GM23338 (cell line): ENCODE measurements at regions not wholly inside any gene's neighbourhood (a gene's known extent, or its start where the extent isn't known, plus 50 kb on each side); places are given as distances from the start of the nearest gene placed in this dataset.

ENCODE experiments used
- ATAC-seq: fragments of 200-7000 bp; cut with Tn5 transposase; 3 replicates; pipeline ENCODE4 v1.9.1; 2020
- DNase-seq: peaks from one replicate; pipeline ENCODE4 v3.0.0-alpha.2; 2015; ENCODE audit warnings: low spot score
- H2AFZ ChIP-seq: fragments of 200-600 bp; sonication (generic); 2 replicates; pipeline ENCODE4 v1.8.0; 2016; ENCODE audit warnings: antibody characterized with exemption, mild to moderate bottlenecking, moderate library complexity
- H3F3A ChIP-seq: fragments of 200-600 bp; sonication (generic); replicated peaks from 2 replicates; pipeline ENCODE4 v1.8.0; 2017; ENCODE audit warnings: antibody characterized with exemption, mixed run types, low read depth
- H3K27ac ChIP-seq: fragments of 200-600 bp; sonication (generic); 2 replicates; pipeline ENCODE4 v1.6.1; 2016; ENCODE audit warnings: low read depth
- H3K27me3 ChIP-seq: fragments of 200-600 bp; sonication (generic); 2 replicates; pipeline ENCODE4 v1.8.0; 2016; ENCODE audit warnings: mild to moderate bottlenecking, mixed run types, moderate library complexity; ENCODE audit not compliant: insufficient read depth
- H3K36me3 ChIP-seq: fragments of 200-600 bp; sonication (generic); 2 replicates; pipeline ENCODE4 v1.8.0; 2016; ENCODE audit warnings: mild to moderate bottlenecking; ENCODE audit not compliant: insufficient read depth
- H3K4me1 ChIP-seq: fragments of 200-600 bp; sonication (generic); 2 replicates; pipeline ENCODE4 v1.8.0; 2016; ENCODE audit warnings: mild to moderate bottlenecking, moderate library complexity; ENCODE audit not compliant: insufficient read depth
- H3K4me2 ChIP-seq: fragments of 200-600 bp; sonication (generic); 2 replicates; pipeline ENCODE4 v1.7.1; 2017; ENCODE audit warnings: mixed run types
- H3K4me3 ChIP-seq: fragments of 200-600 bp; sonication (generic); 2 replicates; pipeline ENCODE4 v1.6.1; 2016; ENCODE audit warnings: mixed run types
- H3K79me2 ChIP-seq: fragments of 200-600 bp; sonication (generic); replicated peaks from 2 replicates; pipeline ENCODE4 v1.8.0; 2017; ENCODE audit warnings: mild to moderate bottlenecking; ENCODE audit not compliant: insufficient read depth
- H3K9me2 ChIP-seq: fragments of 200-600 bp; sonication (generic); 2 replicates; pipeline ENCODE4 v1.8.0; 2017; ENCODE audit not compliant: insufficient read depth
- H4K20me1 ChIP-seq: fragments of 200-600 bp; sonication (generic); replicated peaks from 2 replicates; pipeline ENCODE4 v1.8.0; 2017; ENCODE audit warnings: mild to moderate bottlenecking; ENCODE audit not compliant: insufficient read depth
- H3K27ac Mint-ChIP-seq: 2 replicates; pipeline ENCODE4 v1.8.0; 2020; ENCODE audit warnings: inconsistent platforms, mild to moderate bottlenecking, moderate library complexity, mixed read lengths
- H3K27me3 Mint-ChIP-seq: 3 replicates; pipeline ENCODE4 v1.8.0; 2022; ENCODE audit warnings: low read depth, mild to moderate bottlenecking, moderate library complexity, mixed read lengths, inconsistent platforms; ENCODE audit not compliant: insufficient read depth, poor library complexity
- H3K36me3 Mint-ChIP-seq: 3 replicates; pipeline ENCODE4 v1.8.0; 2021; ENCODE audit warnings: low read depth, mild to moderate bottlenecking, inconsistent platforms, moderate library complexity, mixed read lengths
- H3K4me1 Mint-ChIP-seq: 3 replicates; pipeline ENCODE4 v1.8.0; 2020; ENCODE audit warnings: mild to moderate bottlenecking, inconsistent platforms, mixed read lengths
- H3K4me3 Mint-ChIP-seq: 3 replicates; pipeline ENCODE4 v1.8.0; 2021; ENCODE audit warnings: moderate library complexity, mild to moderate bottlenecking, inconsistent platforms, mixed read lengths
- H3K9me3 Mint-ChIP-seq: 3 replicates; pipeline ENCODE4 v1.8.0; 2020; ENCODE audit warnings: moderate library complexity, mild to moderate bottlenecking, inconsistent platforms, mixed read lengths
- CREB1 ChIP-seq: fragments of 250-450 bp; sonication (Bioruptor Pico); IDR thresholded peaks from 2 replicates; pipeline ENCODE4 v1.5.0; 2020; ENCODE audit warnings: low read depth, mild to moderate bottlenecking, moderate library complexity
- CTCF ChIP-seq, 2 experiments: fragments of 200-600 bp in 1 of 2; sonication (generic) in 1 of 2; conservative IDR thresholded peaks; 2 replicates each; pipeline versions ENCODE4 v1.5.1 to v1.6.1; 2016 to 2017; ENCODE audit warnings: antibody characterized with exemption in 2 of 2, low read depth in 2 of 2, mild to moderate bottlenecking in 2 of 2, moderate library complexity in 1 of 2
- EZH2 ChIP-seq: fragments of 200-600 bp; sonication (generic); IDR thresholded peaks from one replicate; pipeline ENCODE4 v1.8.0; 2017; ENCODE audit warnings: antibody characterized with exemption, mild to moderate bottlenecking, low read depth; ENCODE audit not compliant: unreplicated experiment
- EZH2phosphoT487 ChIP-seq: fragments of 200-600 bp; sonication (generic); IDR thresholded peaks from one replicate; pipeline ENCODE4 v1.8.1; 2018; ENCODE audit warnings: antibody characterized with exemption; ENCODE audit not compliant: unreplicated experiment
- JUNB ChIP-seq: IDR thresholded peaks from one replicate; pipeline ENCODE4 v1.6.1; 2016; ENCODE audit warnings: antibody characterized with exemption; ENCODE audit not compliant: unreplicated experiment
- NANOG ChIP-seq: IDR thresholded peaks from 2 replicates; pipeline ENCODE4 v1.6.1; 2016; ENCODE audit warnings: antibody characterized with exemption, borderline replicate concordance
- POLR2AphosphoS5 ChIP-seq: IDR thresholded peaks from 2 replicates; pipeline ENCODE4 v1.6.1; 2016; ENCODE audit warnings: antibody characterized with exemption, low read depth
- STAT1 ChIP-seq: IDR thresholded peaks from one replicate; pipeline ENCODE4 v1.6.1; 2016; ENCODE audit warnings: antibody characterized with exemption; ENCODE audit not compliant: unreplicated experiment
- ZNF114 ChIP-seq: fragments of 250-450 bp; sonication (Bioruptor Pico); IDR thresholded peaks from 2 replicates; pipeline ENCODE4 v1.5.0; 2020; ENCODE audit warnings: mild to moderate bottlenecking, moderate library complexity
- ZNF331 ChIP-seq: fragments of 250-450 bp; sonication (Bioruptor Pico); IDR thresholded peaks from 2 replicates; pipeline ENCODE4 v1.5.0; 2020; ENCODE audit warnings: low read depth, mild to moderate bottlenecking, moderate library complexity
- ZNF462 ChIP-seq: fragments of 250-450 bp; sonication (Bioruptor Pico); IDR thresholded peaks from 2 replicates; pipeline ENCODE4 v1.5.0; 2020; ENCODE audit warnings: mild to moderate bottlenecking, moderate library complexity
- TF ChIP-seq, protein P1 (sequence below): IDR thresholded peaks from one replicate; pipeline ENCODE4 v1.6.1; 2018; ENCODE audit warnings: antibody characterized with exemption; ENCODE audit not compliant: unreplicated experiment
- TF ChIP-seq, protein P2 (sequence below): IDR thresholded peaks from 2 replicates; pipeline ENCODE4 v1.6.1; 2016; ENCODE audit warnings: antibody characterized with exemption

DNA sequence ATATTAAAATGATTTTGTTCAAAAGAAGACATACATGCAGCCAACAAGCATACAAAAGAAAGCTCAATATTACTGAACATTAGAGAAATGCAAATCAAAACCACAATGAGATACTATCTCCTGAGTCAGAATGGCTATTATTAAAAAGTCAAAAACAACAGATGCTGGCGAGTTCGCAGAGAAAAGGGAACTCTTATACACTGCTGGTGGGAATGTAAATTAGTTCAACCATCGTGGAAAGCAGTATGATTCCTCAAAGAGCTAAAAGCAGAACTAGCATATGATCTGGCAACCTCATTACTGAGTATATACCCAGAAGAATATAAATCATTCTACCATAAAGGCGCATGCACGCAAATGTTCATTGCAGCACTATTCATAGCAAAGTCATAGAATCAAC, 126.0 kb upstream of the HMCN1 start (continued):
- TF ChIP-seq ZNF331 (CRISPR knock-in tag) (no peak), CREB1 (CRISPR knock-in tag) (no peak), ZNF114 (CRISPR knock-in tag) (no peak)
- TF ChIP-seq, protein P1, sequence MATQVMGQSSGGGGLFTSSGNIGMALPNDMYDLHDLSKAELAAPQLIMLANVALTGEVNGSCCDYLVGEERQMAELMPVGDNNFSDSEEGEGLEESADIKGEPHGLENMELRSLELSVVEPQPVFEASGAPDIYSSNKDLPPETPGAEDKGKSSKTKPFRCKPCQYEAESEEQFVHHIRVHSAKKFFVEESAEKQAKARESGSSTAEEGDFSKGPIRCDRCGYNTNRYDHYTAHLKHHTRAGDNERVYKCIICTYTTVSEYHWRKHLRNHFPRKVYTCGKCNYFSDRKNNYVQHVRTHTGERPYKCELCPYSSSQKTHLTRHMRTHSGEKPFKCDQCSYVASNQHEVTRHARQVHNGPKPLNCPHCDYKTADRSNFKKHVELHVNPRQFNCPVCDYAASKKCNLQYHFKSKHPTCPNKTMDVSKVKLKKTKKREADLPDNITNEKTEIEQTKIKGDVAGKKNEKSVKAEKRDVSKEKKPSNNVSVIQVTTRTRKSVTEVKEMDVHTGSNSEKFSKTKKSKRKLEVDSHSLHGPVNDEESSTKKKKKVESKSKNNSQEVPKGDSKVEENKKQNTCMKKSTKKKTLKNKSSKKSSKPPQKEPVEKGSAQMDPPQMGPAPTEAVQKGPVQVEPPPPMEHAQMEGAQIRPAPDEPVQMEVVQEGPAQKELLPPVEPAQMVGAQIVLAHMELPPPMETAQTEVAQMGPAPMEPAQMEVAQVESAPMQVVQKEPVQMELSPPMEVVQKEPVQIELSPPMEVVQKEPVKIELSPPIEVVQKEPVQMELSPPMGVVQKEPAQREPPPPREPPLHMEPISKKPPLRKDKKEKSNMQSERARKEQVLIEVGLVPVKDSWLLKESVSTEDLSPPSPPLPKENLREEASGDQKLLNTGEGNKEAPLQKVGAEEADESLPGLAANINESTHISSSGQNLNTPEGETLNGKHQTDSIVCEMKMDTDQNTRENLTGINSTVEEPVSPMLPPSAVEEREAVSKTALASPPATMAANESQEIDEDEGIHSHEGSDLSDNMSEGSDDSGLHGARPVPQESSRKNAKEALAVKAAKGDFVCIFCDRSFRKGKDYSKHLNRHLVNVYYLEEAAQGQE: no peak

- Mint-ChIP-seq H3K4me3 (no peak overlapping the region), H3K9me3 (no peaks in the 10 kb centered on the region), H3K27me3 (no peaks in the 10 kb centered on the region), H3K27ac (no peak overlapping the region), H3K4me1 (no peaks in the 10 kb centered on the region), H3K36me3 (no peaks in the 10 kb centered on the region)
- H4K20me1 ChIP-seq: no peaks in the 10 kb centered on the region
- no peaks in the 10 kb centered on the region for H3K9me2 ChIP-seq
- no peaks in the 10 kb centered on the region; the same call in 1 of the 2 replicates for H3K4me1 ChIP-seq
- no peak overlapping the region for H3K4me2 ChIP-seq
- H3K4me3 ChIP-seq: no peak overlapping the region
- no peaks in the 10 kb centered on the region for H3K79me2 ChIP-seq
- DNase-seq (no peak), ATAC-seq (no peak)
- no peaks in the 10 kb centered on the region for H3K27me3 ChIP-seq
- H3F3A ChIP-seq: no peaks in the 10 kb centered on the region
- TF ChIP-seq NANOG: no peak
- TF ChIP-seq ZNF462 (CRISPR knock-in tag): no peak
- TF ChIP-seq ZNF114 (CRISPR knock-in tag): no peak
- TF ChIP-seq, protein P2, sequence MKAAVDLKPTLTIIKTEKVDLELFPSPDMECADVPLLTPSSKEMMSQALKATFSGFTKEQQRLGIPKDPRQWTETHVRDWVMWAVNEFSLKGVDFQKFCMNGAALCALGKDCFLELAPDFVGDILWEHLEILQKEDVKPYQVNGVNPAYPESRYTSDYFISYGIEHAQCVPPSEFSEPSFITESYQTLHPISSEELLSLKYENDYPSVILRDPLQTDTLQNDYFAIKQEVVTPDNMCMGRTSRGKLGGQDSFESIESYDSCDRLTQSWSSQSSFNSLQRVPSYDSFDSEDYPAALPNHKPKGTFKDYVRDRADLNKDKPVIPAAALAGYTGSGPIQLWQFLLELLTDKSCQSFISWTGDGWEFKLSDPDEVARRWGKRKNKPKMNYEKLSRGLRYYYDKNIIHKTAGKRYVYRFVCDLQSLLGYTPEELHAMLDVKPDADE: no peak
- no peak for TF ChIP-seq JUNB
- TF ChIP-seq POLR2AphosphoS5: no peak
- TF ChIP-seq STAT1: no peak
- no peak for TF ChIP-seq EZH2
- TF ChIP-seq ZNF331 (CRISPR knock-in tag): no peak
- no peak for TF ChIP-seq EZH2phosphoT487
- no peak for TF ChIP-seq CTCF (conservative IDR thresholded peaks at IDR 0.05; ENCODE audit: low read depth in 2 of 2)
- no peak for TF ChIP-seq CREB1 (CRISPR knock-in tag)
- H3K27ac ChIP-seq: no peak overlapping the region
- H2AFZ ChIP-seq: peak overlapping the region; percentile 28; the same call in 1 of the 2 replicates
- no peaks in the 10 kb centered on the region for H3K36me3 ChIP-seq
These were observed 131.0 kb upstream of the HMCN1 start for GRCh38 chr1:185603158-185603557.
